ENCODE measurements at regions not wholly inside any gene's neighbourhood (a gene's known extent, or its start where the extent isn't known, plus 50 kb on each side); places are given as distances from the start of the nearest gene placed in this dataset.

- no peak for TF ChIP-seq CEBPB (IDR thresholded peaks at IDR 0.05)
- TF ChIP-seq USF1 (IDR thresholded peaks at IDR 0.05): no peak
- TF ChIP-seq CREB1 (IDR thresholded peaks at IDR 0.05; ENCODE audit: low read depth): no peak
- TF ChIP-seq MAX (IDR thresholded peaks at IDR 0.05): no peak
- no peak for TF ChIP-seq REST (IDR thresholded peaks at IDR 0.05; ENCODE audit: low read depth)
- TF ChIP-seq EGR1 (IDR thresholded peaks at IDR 0.05): no peak
- TF ChIP-seq TAF1 (IDR thresholded peaks at IDR 0.05; ENCODE audit: low read depth): no peak
- no peak for TF ChIP-seq NFIC (IDR thresholded peaks at IDR 0.05)
These were observed 310.6 kb upstream of the ZMIZ1 start for GRCh38 chr10:78758176-78758575.

GRCh38 chr10:78759456-78760120 lies 309.2 kb upstream of the ZMIZ1 start:
- TF ChIP-seq ZBTB7A (IDR thresholded peaks at IDR 0.05; ENCODE audit: low read depth): no peak
- no peak for TF ChIP-seq TCF12 (IDR thresholded peaks at IDR 0.05; ENCODE audit: low read depth)
- TF ChIP-seq TAF1 (IDR thresholded peaks at IDR 0.05; ENCODE audit: low read depth): no peak
- TF ChIP-seq CREB1 (IDR thresholded peaks at IDR 0.05; ENCODE audit: low read depth): no peak
- no peak for TF ChIP-seq REST (IDR thresholded peaks at IDR 0.05; ENCODE audit: low read depth)
- TF ChIP-seq TEAD4 (IDR thresholded peaks at IDR 0.05): no peak
- no peak for TF ChIP-seq NFIC (IDR thresholded peaks at IDR 0.05)
- no peak for TF ChIP-seq USF1 (IDR thresholded peaks at IDR 0.05)
- no peak for TF ChIP-seq RAD21 (IDR thresholded peaks at IDR 0.05; ENCODE audit: low read depth)
- no peak for TF ChIP-seq EGR1 (IDR thresholded peaks at IDR 0.05)

- TF ChIP-seq TAF1 (IDR thresholded peaks at IDR 0.05; ENCODE audit: low read depth) (no peak), REST (IDR thresholded peaks at IDR 0.05; ENCODE audit: low read depth) (peak; percentile 41; the same call in 1 of the 2 replicates)
These were observed 308.1 kb upstream of the ZMIZ1 start for GRCh38 chr10:78760463-78761310.

- TF ChIP-seq REST (IDR thresholded peaks at IDR 0.05; ENCODE audit: low read depth) (no peak), YY1 (IDR thresholded peaks at IDR 0.05; ENCODE audit: low read depth) (no peak), TEAD4 (IDR thresholded peaks at IDR 0.05) (no peak), EGR1 (IDR thresholded peaks at IDR 0.05) (no peak), USF1 (IDR thresholded peaks at IDR 0.05) (no peak), RAD21 (IDR thresholded peaks at IDR 0.05; ENCODE audit: low read depth) (no peak), CEBPB (IDR thresholded peaks at IDR 0.05) (no peak), EP300 (IDR thresholded peaks at IDR 0.05; ENCODE audit: borderline replicate concordance) (no peak), TAF1 (IDR thresholded peaks at IDR 0.05; ENCODE audit: low read depth) (no peak), ZBTB7A (IDR thresholded peaks at IDR 0.05; ENCODE audit: low read depth) (no peak), CREB1 (IDR thresholded peaks at IDR 0.05; ENCODE audit: low read depth) (no peak), MAX (IDR thresholded peaks at IDR 0.05) (no peak), TCF12 (IDR thresholded peaks at IDR 0.05; ENCODE audit: low read depth) (no peak), NFIC (IDR thresholded peaks at IDR 0.05) (no peak), FOXM1 (IDR thresholded peaks at IDR 0.05; ENCODE audit: borderline replicate concordance, low read depth) (no peak)
These were observed 307.4 kb upstream of the ZMIZ1 start for GRCh38 chr10:78761311-78761781.

Measured in Ishikawa (cell line).